Suprapubic skin (tissue), 4 donors: ENCODE measurements at regions not wholly inside any gene's neighbourhood (a gene's known extent, or its start where the extent isn't known, plus 50 kb on each side); places are given as distances from the start of the nearest gene placed in this dataset.
"Not testable (repeated sequence)": the region's sequence is repeated elsewhere in the genome, so short reads cannot be mapped to it uniquely, and the experiment has no call there.

ENCODE experiments used
- DNase-seq, 2 donors: peaks; one replicate each; pipeline ENCODE4 v3.0.0-alpha.2; 2019; ENCODE audit warnings: low spot score in 2 of 2
- H3K27ac ChIP-seq: fragments of 200-600 bp; sonication (generic); one replicate; pipeline ENCODE4 v1.5.1; 2019
- H3K27me3 ChIP-seq: fragments of 200-600 bp; sonication (generic); one replicate; pipeline ENCODE4 v1.5.1; 2019
- H3K36me3 ChIP-seq: fragments of 200-600 bp; sonication (generic); one replicate; pipeline ENCODE4 v1.5.1; 2019
- H3K4me1 ChIP-seq: fragments of 200-600 bp; sonication (generic); one replicate; pipeline ENCODE4 v1.5.1; 2019
- H3K4me3 ChIP-seq: fragments of 200-600 bp; sonication (generic); one replicate; pipeline ENCODE4 v1.5.1; 2019; ENCODE audit warnings: mild to moderate bottlenecking
- H3K9me3 ChIP-seq: fragments of 200-600 bp; sonication (generic); one replicate; pipeline ENCODE4 v1.5.1; 2019
- EP300 ChIP-seq: sonication (generic); formaldehyde crosslinking; IDR thresholded peaks from one replicate; pipeline ENCODE4 v1.6.1; 2017; ENCODE audit warnings: antibody characterized with exemption
- POLR2A ChIP-seq, 2 donors: fragments of 450-650 bp; IDR thresholded peaks; one replicate each; pipeline ENCODE4 v1.6.1; 2017; ENCODE audit warnings: antibody characterized with exemption in 2 of 2, mild to moderate bottlenecking in 2 of 2, moderate library complexity in 2 of 2
- POLR2AphosphoS5 ChIP-seq, 3 donors: sonication (generic); formaldehyde crosslinking; IDR thresholded peaks; one replicate each; pipeline ENCODE4 v1.6.1; 2017; ENCODE audit warnings: antibody characterized with exemption in 3 of 3
- WGBS: methylation state at CpG from one replicate; pipeline ENCODE4 v1.1.5; 2018; 5-methylcytosine and 5-hydroxymethylcytosine counted together
- TF ChIP-seq, protein P1 (sequence below), 2 donors: fragments of 200-600 bp in 1 of 2; fragments of 450-650 bp in 1 of 2; sonication (generic) in 1 of 2; IDR thresholded peaks; one replicate each; pipeline ENCODE4 v1.5.1; 2016 to 2019; ENCODE audit warnings: antibody characterized with exemption in 2 of 2, mild to moderate bottlenecking in 1 of 2, moderate library complexity in 1 of 2

DNA sequence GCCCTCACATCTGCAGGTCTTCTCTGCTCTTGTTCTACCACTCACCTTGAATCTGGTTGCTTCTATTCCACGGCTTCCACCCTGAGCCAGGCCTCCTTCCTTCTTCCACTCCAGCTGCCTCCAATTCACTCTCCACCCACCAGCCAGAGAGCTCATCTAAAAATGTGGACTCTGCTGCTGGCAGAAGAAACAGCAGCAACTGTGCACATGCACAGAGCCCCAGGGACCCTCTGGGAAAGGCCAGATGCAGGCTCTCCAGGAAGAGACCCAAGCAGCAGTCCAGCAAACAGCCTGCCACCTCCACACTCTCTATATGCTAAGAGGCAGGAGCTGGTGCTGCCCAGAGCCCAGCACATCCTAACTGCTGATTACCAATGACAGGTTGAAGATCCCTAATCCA lies 162.6 kb upstream of the TOP1 start:
- H3K9me3 ChIP-seq, result no peaks in the 10 kb centered on the region
- TF ChIP-seq POLR2A (IDR thresholded peaks at IDR 0.05) (no peak), EP300 (no peak), POLR2AphosphoS5 (IDR thresholded peaks at IDR 0.05) (no peak)
- TF ChIP-seq, protein P1, sequence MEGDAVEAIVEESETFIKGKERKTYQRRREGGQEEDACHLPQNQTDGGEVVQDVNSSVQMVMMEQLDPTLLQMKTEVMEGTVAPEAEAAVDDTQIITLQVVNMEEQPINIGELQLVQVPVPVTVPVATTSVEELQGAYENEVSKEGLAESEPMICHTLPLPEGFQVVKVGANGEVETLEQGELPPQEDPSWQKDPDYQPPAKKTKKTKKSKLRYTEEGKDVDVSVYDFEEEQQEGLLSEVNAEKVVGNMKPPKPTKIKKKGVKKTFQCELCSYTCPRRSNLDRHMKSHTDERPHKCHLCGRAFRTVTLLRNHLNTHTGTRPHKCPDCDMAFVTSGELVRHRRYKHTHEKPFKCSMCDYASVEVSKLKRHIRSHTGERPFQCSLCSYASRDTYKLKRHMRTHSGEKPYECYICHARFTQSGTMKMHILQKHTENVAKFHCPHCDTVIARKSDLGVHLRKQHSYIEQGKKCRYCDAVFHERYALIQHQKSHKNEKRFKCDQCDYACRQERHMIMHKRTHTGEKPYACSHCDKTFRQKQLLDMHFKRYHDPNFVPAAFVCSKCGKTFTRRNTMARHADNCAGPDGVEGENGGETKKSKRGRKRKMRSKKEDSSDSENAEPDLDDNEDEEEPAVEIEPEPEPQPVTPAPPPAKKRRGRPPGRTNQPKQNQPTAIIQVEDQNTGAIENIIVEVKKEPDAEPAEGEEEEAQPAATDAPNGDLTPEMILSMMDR (IDR thresholded peaks at IDR 0.05), result no peak
- DNase-seq, result no peak
- H3K4me1 ChIP-seq, result peaks cover 5% of the 10 kb centered on the region
- no peak overlapping the region for H3K4me3 ChIP-seq
- no peak overlapping the region for H3K27ac ChIP-seq
- no peaks in the 10 kb centered on the region for H3K27me3 ChIP-seq
- no peaks in the 10 kb centered on the region for H3K36me3 ChIP-seq
- 73% methylated on average over 1 of the region's 1 CpG for WGBS

DNA sequence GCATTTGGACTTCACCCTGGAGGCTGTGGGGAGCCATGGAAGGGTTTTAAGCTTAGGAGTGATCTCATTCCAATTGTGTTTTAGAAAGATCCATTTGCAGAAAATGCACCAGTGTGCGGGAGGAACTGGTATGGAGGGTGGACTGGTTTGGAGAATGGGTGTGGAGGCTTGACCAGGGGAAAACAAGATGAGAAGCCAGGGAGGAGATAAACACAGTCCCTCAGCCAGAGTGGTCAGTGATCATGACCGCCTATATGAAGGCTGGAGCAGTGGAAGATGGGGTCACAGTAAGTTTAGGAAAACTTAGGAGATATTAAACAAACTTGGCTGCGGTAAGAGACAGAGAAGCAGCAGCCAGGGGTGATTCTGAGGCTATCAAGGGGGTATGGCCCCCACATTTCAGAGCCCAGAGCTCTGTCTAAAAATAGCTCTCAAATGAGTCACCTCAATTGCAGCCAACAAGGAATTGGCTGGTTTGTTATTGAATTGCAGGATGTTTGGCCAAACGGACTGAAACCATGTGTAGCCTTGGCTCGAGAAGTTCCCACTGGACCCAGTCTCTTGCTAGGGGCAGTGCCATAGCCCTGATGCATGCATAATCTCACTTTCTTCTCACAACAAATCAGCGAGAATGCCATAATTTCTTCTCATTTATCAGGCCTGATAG lies 159.9 kb upstream of the TOP1 start:
- H3K27ac ChIP-seq, result no peak overlapping the region
- no peak for DNase-seq

DNA sequence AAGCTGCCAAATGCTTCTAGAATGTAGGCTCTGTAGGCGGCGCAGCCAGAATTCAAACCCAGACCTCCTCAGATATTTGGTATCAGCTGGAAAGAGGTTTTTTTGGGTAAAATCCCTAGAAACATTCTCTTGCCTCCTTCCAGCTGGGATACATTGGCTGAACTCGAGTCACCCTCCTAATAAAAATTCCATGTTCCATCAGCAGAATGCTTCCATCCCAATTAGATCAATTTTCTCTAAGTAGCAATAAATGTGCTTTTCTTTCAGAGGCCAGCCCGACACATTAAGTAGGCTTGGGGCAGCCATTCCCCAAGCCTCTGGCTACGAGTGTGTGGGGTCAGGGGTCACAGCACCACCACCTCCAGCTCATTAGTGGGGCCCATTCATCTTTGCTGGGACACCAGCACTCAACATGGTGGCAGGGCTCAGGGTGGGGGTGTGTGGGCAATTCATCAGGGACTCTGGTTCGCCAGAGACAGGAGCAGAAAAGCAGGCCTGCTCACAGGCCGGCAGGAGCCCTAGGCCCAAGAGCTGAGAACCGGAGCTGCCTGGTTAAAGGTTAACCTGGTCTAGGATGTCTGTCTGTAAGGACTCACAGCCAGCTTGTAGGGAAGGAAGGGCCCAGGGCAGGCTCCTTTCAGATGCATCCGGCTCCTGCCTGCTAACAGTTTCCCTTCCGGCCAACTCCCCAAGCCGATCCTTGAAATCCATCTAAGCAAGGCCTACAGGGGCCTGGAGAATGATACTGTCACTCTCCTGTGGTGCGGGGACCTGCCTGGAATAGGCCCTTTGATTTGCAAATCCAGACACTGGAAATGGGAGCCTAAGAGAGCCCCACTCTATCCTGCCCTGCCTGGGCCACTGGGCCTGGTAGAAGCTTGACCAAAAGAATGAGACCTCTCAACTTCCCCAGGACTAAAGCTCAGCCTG lies 159.1 kb upstream of the TOP1 start:
- Histone ChIP-seq H3K4me1 (peaks cover 5% of the 10 kb centered on the region), H3K4me3 (no peak overlapping the region), H3K9me3 (no peaks in the 10 kb centered on the region), H3K27ac (no peak overlapping the region), H3K27me3 (no peaks in the 10 kb centered on the region), H3K36me3 (no peaks in the 10 kb centered on the region)
- TF ChIP-seq, protein P1 (IDR thresholded peaks at IDR 0.05), result no peak
- TF ChIP-seq EP300 (no peak), POLR2A (IDR thresholded peaks at IDR 0.05) (no peak), POLR2AphosphoS5 (IDR thresholded peaks at IDR 0.05) (no peak)
- WGBS, result 71% methylated on average over 7 of the region's 12 CpGs
- no peak for DNase-seq

More for the DNA sequence above, 159.9 kb upstream of the TOP1 start:
- WGBS, result 52% methylated on average over 6 of the region's 6 CpGs
- no peaks in the 10 kb centered on the region for H3K9me3 ChIP-seq
- H3K4me1 ChIP-seq, result peaks cover 5% of the 10 kb centered on the region
- TF ChIP-seq, protein P1 (IDR thresholded peaks at IDR 0.05), result no peak
- TF ChIP-seq POLR2AphosphoS5 (IDR thresholded peaks at IDR 0.05) (no peak), EP300 (no peak), POLR2A (IDR thresholded peaks at IDR 0.05) (no peak)
- no peak overlapping the region for H3K4me3 ChIP-seq
- no peaks in the 10 kb centered on the region for H3K36me3 ChIP-seq
- H3K27me3 ChIP-seq, result no peaks in the 10 kb centered on the region

DNA sequence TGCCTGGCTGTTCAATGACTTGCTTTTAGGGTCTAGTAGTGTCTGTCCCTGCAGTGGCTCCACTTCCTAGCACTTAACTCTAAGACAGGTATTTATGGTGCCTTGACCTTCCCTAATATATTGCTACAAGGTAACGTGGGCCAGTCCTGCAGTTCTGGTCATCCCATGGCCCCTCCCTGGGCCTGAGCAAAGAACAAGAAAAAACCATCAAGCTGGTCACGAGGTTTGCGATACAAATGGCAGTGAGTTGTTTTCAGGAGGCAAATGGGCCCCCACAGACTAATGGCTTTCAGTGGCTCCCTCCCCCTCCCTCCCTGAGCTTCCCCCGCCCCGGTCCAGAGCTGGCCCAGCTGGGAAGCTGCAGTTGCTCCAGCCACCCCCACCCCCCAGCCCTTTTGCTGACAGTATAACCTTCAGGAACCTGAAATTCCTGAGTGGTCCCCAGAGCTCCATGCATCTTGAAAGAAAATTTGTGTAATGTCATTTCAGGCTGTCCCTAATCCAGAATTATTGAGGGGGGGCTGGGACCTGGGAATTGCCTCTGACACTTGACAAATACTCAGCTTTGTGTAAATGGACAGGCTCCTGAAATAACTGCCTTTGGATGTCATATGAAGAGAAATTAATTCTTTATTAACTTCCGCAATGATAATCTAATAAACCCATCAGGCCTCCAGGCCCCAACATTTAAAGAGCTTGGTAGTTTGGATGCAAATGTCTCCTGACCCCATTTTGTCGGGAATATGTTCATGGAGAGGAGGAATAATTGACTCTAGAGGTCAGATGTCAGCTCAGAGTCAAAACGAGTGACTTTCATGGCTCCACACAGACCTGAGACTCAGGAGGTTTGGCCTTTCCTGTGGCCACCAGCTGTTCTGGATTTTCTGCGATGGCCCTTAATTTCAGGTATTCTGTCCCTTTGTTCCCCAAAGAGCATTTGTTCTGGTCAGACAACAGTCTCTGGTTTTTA lies 153.2 kb upstream of the TOP1 start:
- TF ChIP-seq, protein P1 (IDR thresholded peaks at IDR 0.05), result no peak
- TF ChIP-seq POLR2A (IDR thresholded peaks at IDR 0.05) (no peak), POLR2AphosphoS5 (IDR thresholded peaks at IDR 0.05) (no peak), EP300 (no peak)
- no peak for DNase-seq

DNA sequence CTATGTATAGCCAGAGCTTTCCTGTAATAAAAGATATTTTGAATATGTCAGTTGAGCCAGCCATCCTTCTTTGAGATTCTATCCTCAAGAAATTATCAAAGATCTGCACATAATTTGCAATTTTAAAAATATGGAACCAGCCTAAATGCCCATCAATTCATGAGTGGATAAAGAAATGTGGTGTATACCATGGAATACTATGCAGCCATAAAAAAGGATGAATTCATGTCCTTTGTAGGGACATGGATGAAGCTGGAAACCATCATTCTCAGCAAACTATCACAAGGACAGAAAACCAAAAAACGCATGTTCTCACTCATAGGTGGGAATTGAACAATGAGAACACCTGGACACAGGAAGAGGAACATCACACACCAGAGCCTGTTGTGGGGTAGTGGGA lies 150.5 kb upstream of the TOP1 start:
- not testable (repeated sequence) for H3K36me3 ChIP-seq, DNase-seq, H3K4me1 ChIP-seq, H3K27me3 ChIP-seq, H3K4me3 ChIP-seq, H3K9me3 ChIP-seq, H3K27ac ChIP-seq
- 100% methylated on average over 1 of the region's 1 CpG for WGBS

More for the DNA sequence above, 153.2 kb upstream of the TOP1 start:
- H3K4me3 ChIP-seq, result no peak overlapping the region
- 72% methylated on average over 9 of the region's 9 CpGs for whole genome bisulfite sequencing
- H3K36me3 ChIP-seq, result no peaks in the 10 kb centered on the region
- H3K4me1 ChIP-seq, result no peaks in the 10 kb centered on the region
- no peaks in the 10 kb centered on the region for H3K9me3 ChIP-seq
- no peak overlapping the region for H3K27ac ChIP-seq
- no peaks in the 10 kb centered on the region for H3K27me3 ChIP-seq
